ENCODE measurements at regions not wholly inside any gene's neighbourhood (a gene's known extent, or its start where the extent isn't known, plus 50 kb on each side); places are given as distances from the start of the nearest gene placed in this dataset.

GRCh38 chr13:87923753-87924152, 252.6 kb downstream of the SLITRK5 start:
- Mint-ChIP-seq H3K4me3 (no peak overlapping the region), H3K36me3 (ENCODE audit: low read depth) (no peaks in the 10 kb centered on the region), H3K27ac (no peak overlapping the region), H3K9me3 (no peaks in the 10 kb centered on the region), H3K4me1 (no peaks in the 10 kb centered on the region), H3K27me3 (ENCODE audit: low read depth, poor library complexity) (no peaks in the 10 kb centered on the region)
- no peak for TF ChIP-seq CTCF (IDR thresholded peaks at IDR 0.05)
- DNase-seq, result no peak

GRCh38 chr13:87925006-87925405, 253.8 kb downstream of the SLITRK5 start:
- no peak for TF ChIP-seq CTCF (IDR thresholded peaks at IDR 0.05)
- no peak overlapping the region for H3K27ac Mint-ChIP-seq
- no peak overlapping the region for H3K4me3 Mint-ChIP-seq
- no peak for DNase-seq
- H3K9me3 Mint-ChIP-seq, result no peaks in the 10 kb centered on the region
- H3K36me3 Mint-ChIP-seq (ENCODE audit: low read depth), result no peaks in the 10 kb centered on the region
- H3K27me3 Mint-ChIP-seq (ENCODE audit: low read depth, poor library complexity), result no peaks in the 10 kb centered on the region
- H3K4me1 Mint-ChIP-seq, result no peaks in the 10 kb centered on the region

- Mint-ChIP-seq H3K27me3 (ENCODE audit: low read depth, poor library complexity) (no peaks in the 10 kb centered on the region), H3K4me1 (no peaks in the 10 kb centered on the region), H3K4me3 (no peak overlapping the region), H3K36me3 (ENCODE audit: low read depth) (no peaks in the 10 kb centered on the region), H3K9me3 (no peaks in the 10 kb centered on the region), H3K27ac (no peak overlapping the region)
- no peak for TF ChIP-seq CTCF (IDR thresholded peaks at IDR 0.05)
- DNase-seq, result no peak
Measured at GRCh38 chr13:87940776-87941175, 269.6 kb downstream of the SLITRK5 start.

GRCh38 chr13:87941226-87941625, 270.1 kb downstream of the SLITRK5 start:
- Mint-ChIP-seq H3K27me3 (ENCODE audit: low read depth, poor library complexity) (no peaks in the 10 kb centered on the region), H3K4me1 (no peaks in the 10 kb centered on the region), H3K9me3 (no peaks in the 10 kb centered on the region), H3K27ac (no peak overlapping the region), H3K4me3 (no peak overlapping the region), H3K36me3 (ENCODE audit: low read depth) (no peaks in the 10 kb centered on the region)
- TF ChIP-seq CTCF (IDR thresholded peaks at IDR 0.05), result no peak
- DNase-seq, result no peak

- no peak for TF ChIP-seq CTCF (IDR thresholded peaks at IDR 0.05)
- H3K4me3 Mint-ChIP-seq, result no peak overlapping the region
- H3K4me1 Mint-ChIP-seq, result no peaks in the 10 kb centered on the region
- no peak for DNase-seq
- H3K27me3 Mint-ChIP-seq (ENCODE audit: low read depth, poor library complexity), result no peaks in the 10 kb centered on the region
- H3K36me3 Mint-ChIP-seq (ENCODE audit: low read depth), result no peaks in the 10 kb centered on the region
- no peaks in the 10 kb centered on the region for H3K9me3 Mint-ChIP-seq
- H3K27ac Mint-ChIP-seq, result no peak overlapping the region
Measured at GRCh38 chr13:87942205-87942604, 271.0 kb downstream of the SLITRK5 start.

GRCh38 chr13:87944038-87944437, 272.9 kb downstream of the SLITRK5 start:
- H3K4me3 Mint-ChIP-seq, result no peak overlapping the region
- no peaks in the 10 kb centered on the region for H3K4me1 Mint-ChIP-seq
- H3K36me3 Mint-ChIP-seq (ENCODE audit: low read depth), result no peaks in the 10 kb centered on the region
- no peak overlapping the region for H3K27ac Mint-ChIP-seq
- no peak for DNase-seq
- no peaks in the 10 kb centered on the region for H3K27me3 Mint-ChIP-seq (ENCODE audit: low read depth, poor library complexity)
- H3K9me3 Mint-ChIP-seq, result no peaks in the 10 kb centered on the region
- TF ChIP-seq CTCF (IDR thresholded peaks at IDR 0.05), result no peak
